ENCODE measurements at regions not wholly inside any gene's neighbourhood (a gene's known extent, or its start where the extent isn't known, plus 50 kb on each side); places are given as distances from the start of the nearest gene placed in this dataset.

DNA sequence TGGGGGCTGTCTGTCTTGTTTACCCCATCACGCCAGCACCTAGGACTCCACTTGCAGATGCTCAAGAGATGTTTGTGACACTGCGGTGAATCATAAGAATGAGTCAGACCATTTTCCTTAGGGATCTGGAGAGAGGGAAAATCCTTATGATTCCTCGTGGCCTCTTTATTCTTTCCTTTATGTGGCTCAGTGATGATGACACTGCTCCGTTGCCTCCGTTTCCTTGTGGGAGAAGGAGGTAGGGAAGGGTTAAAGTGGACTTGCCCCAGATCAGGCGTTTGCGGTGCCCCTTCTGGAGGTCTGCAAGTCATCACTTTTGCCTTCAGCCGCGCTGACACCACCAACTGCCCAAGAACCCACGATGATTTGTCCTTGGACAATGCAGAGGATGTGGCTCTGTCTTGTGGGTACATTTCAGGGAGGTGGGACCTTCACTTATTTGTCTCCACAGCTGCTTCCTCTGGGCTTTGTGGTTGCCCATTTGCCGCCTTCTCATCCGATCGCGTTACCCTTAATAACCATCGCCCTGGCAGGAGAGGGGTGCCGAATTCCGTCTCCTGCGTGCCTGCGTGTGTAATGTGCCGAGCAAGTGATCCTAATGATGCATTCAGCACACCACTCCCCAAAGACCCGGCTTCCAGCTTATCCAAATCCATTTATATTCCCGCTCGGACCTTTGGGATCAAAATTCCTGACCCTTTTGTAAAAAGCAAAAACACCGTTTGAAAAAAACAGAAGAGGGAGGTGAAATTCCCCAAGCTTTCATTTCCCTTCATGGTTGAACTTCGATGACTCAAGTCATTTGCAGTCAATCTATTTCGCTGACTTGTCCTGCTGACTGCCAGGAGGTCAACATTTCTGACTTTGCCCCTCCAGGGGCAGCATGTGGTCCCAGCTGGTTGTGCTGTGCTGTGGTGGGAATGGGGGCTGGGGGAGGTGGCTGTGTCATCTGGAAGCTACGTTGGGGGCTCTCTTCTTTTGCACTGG lies 87.2 kb upstream of the IRX3 start:
- no peaks in the 10 kb centered on the region for H3K4me1 ChIP-seq (ENCODE audit: control insufficient read depth, insufficient read depth, low read length)
- ChIA-PET POLR2A (no interaction called here), CTCF (interaction anchor here (0.6 to 0.7 kb wide), 2 partner anchors 17 to 51 kb away, joined by 3 to 6 read pairs; no protein-coding TSS in a partner anchor)
- no peaks in the 10 kb centered on the region for H3K36me3 ChIP-seq (ENCODE audit: control insufficient read depth in 2 of 2, insufficient read depth in 1 of 2, low read length in 2 of 2)
- peak overlapping the region; percentile 2 for H3K4me3 ChIP-seq (ENCODE audit: low read depth, low read length)
- H3K27ac ChIP-seq (ENCODE audit: extremely low read depth, low read depth, low read length), result no peak overlapping the region
- H3K9me3 ChIP-seq (ENCODE audit: control insufficient read depth, insufficient read depth, low read depth, low read length), result no peaks in the 10 kb centered on the region
- no peak for TF ChIP-seq PRDM1 (tag by site-specific recombination; IDR thresholded peaks at IDR 0.05)
- TF ChIP-seq ZNF341 (tag by site-specific recombination; IDR thresholded peaks at IDR 0.05; ENCODE audit: low read depth), result no peak
- 0 out of 2 replicates have a peak, but pooled peaks have one; percentile 28 for TF ChIP-seq ZNF600 (tag by site-specific recombination; IDR thresholded peaks at IDR 0.05)

DNA sequence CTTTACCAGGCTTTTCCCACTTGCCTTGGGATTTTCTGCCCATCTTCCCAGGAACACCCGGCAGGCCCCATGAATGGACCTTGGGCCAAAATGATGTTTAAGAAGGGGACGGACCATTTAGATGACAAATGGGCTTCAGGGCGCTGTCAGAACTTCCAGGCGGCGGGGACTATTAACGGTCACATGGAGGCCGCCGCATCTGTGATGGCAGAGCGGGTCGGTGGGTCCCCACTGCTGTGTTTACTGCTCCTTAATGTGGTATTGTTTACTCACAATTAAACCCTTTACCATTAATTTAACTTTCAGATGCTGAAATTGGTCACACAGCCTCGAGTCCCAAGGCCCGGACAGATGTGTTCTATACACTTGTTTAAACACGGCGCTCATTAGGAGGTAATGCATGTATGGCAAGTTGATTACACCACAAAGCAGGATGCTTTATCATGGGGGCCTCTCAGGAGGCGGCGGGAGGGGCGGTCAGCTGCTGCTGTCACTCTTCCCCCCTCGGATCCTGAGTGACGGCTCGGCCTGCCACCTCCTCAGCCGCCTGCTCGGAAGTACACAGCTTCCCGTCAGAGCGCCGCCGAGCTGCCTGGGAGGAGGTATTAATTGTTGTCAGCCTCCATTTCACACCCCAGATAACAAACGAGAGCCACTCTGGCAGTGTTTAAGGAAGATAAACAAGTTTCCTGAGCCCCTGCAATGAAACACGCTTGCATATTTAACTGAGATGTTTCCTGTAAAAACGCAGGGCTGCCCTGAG lies 83.9 kb upstream of the IRX3 start:
- CTCF ChIA-PET, result no interaction called here
- Histone ChIP-seq H3K9me3 (ENCODE audit: control insufficient read depth, insufficient read depth, low read depth, low read length) (no peaks in the 10 kb centered on the region), H3K36me3 (ENCODE audit: control insufficient read depth in 2 of 2, insufficient read depth in 1 of 2, low read length in 2 of 2) (no peaks in the 10 kb centered on the region), H3K27ac (ENCODE audit: extremely low read depth, low read depth, low read length) (no peak overlapping the region), H3K4me1 (ENCODE audit: control insufficient read depth, insufficient read depth, low read length) (no peaks in the 10 kb centered on the region), H3K4me3 (ENCODE audit: low read depth, low read length) (no peak overlapping the region)
- TF ChIP-seq FEZF1 (tag by site-specific recombination; IDR thresholded peaks at IDR 0.05) (no peak), ZFP37 (tag by site-specific recombination; IDR thresholded peaks at IDR 0.05) (no peak), ZNF311 (tag by site-specific recombination; IDR thresholded peaks at IDR 0.05; ENCODE audit: borderline replicate concordance) (no peak), ZNF555 (tag by site-specific recombination; conservative IDR thresholded peaks at IDR 0.05) (no peak), ZBTB48 (tag by site-specific recombination; IDR thresholded peaks at IDR 0.05) (no peak), ZNF560 (tag by site-specific recombination; IDR thresholded peaks at IDR 0.05; ENCODE audit: borderline replicate concordance) (no peak), BCL11A (tag by site-specific recombination; IDR thresholded peaks at IDR 0.05; ENCODE audit: low read depth) (no peak), ZNF335 (tag by site-specific recombination; conservative IDR thresholded peaks at IDR 0.05) (no peak), ZNF473 (tag by site-specific recombination; IDR thresholded peaks at IDR 0.05) (no peak), ZNF184 (tag by site-specific recombination; IDR thresholded peaks at IDR 0.05) (no peak), ZNF549 (tag by site-specific recombination; IDR thresholded peaks at IDR 0.05) (no peak), ZNF138 (tag by site-specific recombination; IDR thresholded peaks at IDR 0.05; ENCODE audit: borderline replicate concordance) (no peak), ZEB2 (tag by site-specific recombination; IDR thresholded peaks at IDR 0.05) (no peak), ZNF600 (tag by site-specific recombination; IDR thresholded peaks at IDR 0.05) (no peak), ZNF670 (tag by site-specific recombination; IDR thresholded peaks at IDR 0.05; ENCODE audit: low read depth) (no peak), ZNF792 (tag by site-specific recombination; IDR thresholded peaks at IDR 0.05) (no peak), ZNF701 (tag by site-specific recombination; IDR thresholded peaks at IDR 0.05) (no peak)
- TF ChIP-seq, protein P1, sequence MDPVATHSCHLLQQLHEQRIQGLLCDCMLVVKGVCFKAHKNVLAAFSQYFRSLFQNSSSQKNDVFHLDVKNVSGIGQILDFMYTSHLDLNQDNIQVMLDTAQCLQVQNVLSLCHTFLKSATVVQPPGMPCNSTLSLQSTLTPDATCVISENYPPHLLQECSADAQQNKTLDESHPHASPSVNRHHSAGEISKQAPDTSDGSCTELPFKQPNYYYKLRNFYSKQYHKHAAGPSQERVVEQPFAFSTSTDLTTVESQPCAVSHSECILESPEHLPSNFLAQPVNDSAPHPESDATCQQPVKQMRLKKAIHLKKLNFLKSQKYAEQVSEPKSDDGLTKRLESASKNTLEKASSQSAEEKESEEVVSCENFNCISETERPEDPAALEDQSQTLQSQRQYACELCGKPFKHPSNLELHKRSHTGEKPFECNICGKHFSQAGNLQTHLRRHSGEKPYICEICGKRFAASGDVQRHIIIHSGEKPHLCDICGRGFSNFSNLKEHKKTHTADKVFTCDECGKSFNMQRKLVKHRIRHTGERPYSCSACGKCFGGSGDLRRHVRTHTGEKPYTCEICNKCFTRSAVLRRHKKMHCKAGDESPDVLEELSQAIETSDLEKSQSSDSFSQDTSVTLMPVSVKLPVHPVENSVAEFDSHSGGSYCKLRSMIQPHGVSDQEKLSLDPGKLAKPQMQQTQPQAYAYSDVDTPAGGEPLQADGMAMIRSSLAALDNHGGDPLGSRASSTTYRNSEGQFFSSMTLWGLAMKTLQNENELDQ (tag by site-specific recombination; IDR thresholded peaks at IDR 0.05; ENCODE audit: low read depth), result no peak
- TF ChIP-seq, protein P2, sequence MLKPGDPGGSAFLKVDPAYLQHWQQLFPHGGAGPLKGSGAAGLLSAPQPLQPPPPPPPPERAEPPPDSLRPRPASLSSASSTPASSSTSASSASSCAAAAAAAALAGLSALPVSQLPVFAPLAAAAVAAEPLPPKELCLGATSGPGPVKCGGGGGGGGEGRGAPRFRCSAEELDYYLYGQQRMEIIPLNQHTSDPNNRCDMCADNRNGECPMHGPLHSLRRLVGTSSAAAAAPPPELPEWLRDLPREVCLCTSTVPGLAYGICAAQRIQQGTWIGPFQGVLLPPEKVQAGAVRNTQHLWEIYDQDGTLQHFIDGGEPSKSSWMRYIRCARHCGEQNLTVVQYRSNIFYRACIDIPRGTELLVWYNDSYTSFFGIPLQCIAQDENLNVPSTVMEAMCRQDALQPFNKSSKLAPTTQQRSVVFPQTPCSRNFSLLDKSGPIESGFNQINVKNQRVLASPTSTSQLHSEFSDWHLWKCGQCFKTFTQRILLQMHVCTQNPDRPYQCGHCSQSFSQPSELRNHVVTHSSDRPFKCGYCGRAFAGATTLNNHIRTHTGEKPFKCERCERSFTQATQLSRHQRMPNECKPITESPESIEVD (tag by site-specific recombination; IDR thresholded peaks at IDR 0.05), result no peak
- POLR2A ChIA-PET, result interaction anchor here (0.6 kb wide), 1 partner anchor 15 kb away, joined by 3 read pairs; no protein-coding TSS in a partner anchor
